Astrocyte (in vitro differentiated cells and primary cell): ENCODE measurements at regions not wholly inside any gene's neighbourhood (a gene's known extent, or its start where the extent isn't known, plus 50 kb on each side); places are given as distances from the start of the nearest gene placed in this dataset.

ENCODE experiments used
- DNase-seq: peaks from one replicate; pipeline ENCODE4 v3.0.0-alpha.2; 2010; ENCODE audit warnings: low read depth
- FAIRE-seq: peaks from 2 replicates; lab custom pipeline; 2011; peaks lifted over from hg19 to GRCh38; lab: Jason Lieb, UNC
- H2AFZ ChIP-seq: 2 replicates; pipeline ENCODE4 v1.6.0; 2012; ENCODE audit warnings: low read depth, low read length, inconsistent platforms
- H3K27ac ChIP-seq: 2 replicates; pipeline ENCODE4 v1.5.1; 2011; ENCODE audit warnings: low read depth, low read length, inconsistent platforms
- H3K27me3 ChIP-seq: 2 replicates; pipeline ENCODE4 v1.6.0; 2011; ENCODE audit warnings: low read length, inconsistent platforms; ENCODE audit not compliant: insufficient read depth
- H3K36me3 ChIP-seq: 2 replicates; pipeline ENCODE4 v1.5.1; 2011; ENCODE audit warnings: low read length, inconsistent platforms; ENCODE audit not compliant: insufficient read depth
- H3K4me1 ChIP-seq: 2 replicates; pipeline ENCODE4 v1.5.1; 2011; ENCODE audit warnings: low read length, inconsistent platforms; ENCODE audit not compliant: insufficient read depth
- H3K4me2 ChIP-seq: 2 replicates; pipeline ENCODE4 v1.6.0; 2012; ENCODE audit warnings: low read length, inconsistent platforms
- H3K4me3 ChIP-seq: 2 replicates; pipeline ENCODE4 v1.5.1; 2011; ENCODE audit warnings: low read depth, mild to moderate bottlenecking, low read length, inconsistent platforms; ENCODE audit not compliant: insufficient read depth
- H3K79me2 ChIP-seq: 2 replicates; pipeline ENCODE4 v1.6.0; 2012; ENCODE audit warnings: mild to moderate bottlenecking, low read length, inconsistent platforms; ENCODE audit not compliant: insufficient read depth
- H3K9ac ChIP-seq: 2 replicates; pipeline ENCODE4 v1.6.0; 2012; ENCODE audit warnings: mild to moderate bottlenecking, low read length, inconsistent platforms
- H3K9me3 ChIP-seq: 2 replicates; pipeline ENCODE4 v1.5.1; 2012; ENCODE audit warnings: low read depth, mild to moderate bottlenecking, low read length, inconsistent platforms; ENCODE audit not compliant: insufficient read depth
- H4K20me1 ChIP-seq: 2 replicates; pipeline ENCODE4 v1.6.0; 2012; ENCODE audit warnings: low read length, inconsistent platforms; ENCODE audit not compliant: insufficient read depth
- H3K27ac Mint-ChIP-seq: one replicate; pipeline ENCODE4 v1.8.0; 2021; ENCODE audit warnings: mild to moderate bottlenecking, mixed read lengths; ENCODE audit not compliant: unreplicated experiment
- H3K27me3 Mint-ChIP-seq: one replicate; pipeline ENCODE4 v1.8.0; 2021; ENCODE audit warnings: low read depth, mixed read lengths; ENCODE audit not compliant: unreplicated experiment
- H3K36me3 Mint-ChIP-seq: one replicate; pipeline ENCODE4 v1.8.0; 2021; ENCODE audit warnings: low read depth, mixed read lengths; ENCODE audit not compliant: unreplicated experiment
- H3K4me1 Mint-ChIP-seq: one replicate; pipeline ENCODE4 v1.8.0; 2021; ENCODE audit warnings: low read depth, mixed read lengths; ENCODE audit not compliant: unreplicated experiment
- H3K4me3 Mint-ChIP-seq: one replicate; pipeline ENCODE4 v1.8.0; 2021; ENCODE audit warnings: mild to moderate bottlenecking, moderate library complexity, mixed read lengths; ENCODE audit not compliant: unreplicated experiment
- H3K9me3 Mint-ChIP-seq: one replicate; pipeline ENCODE4 v1.8.0; 2021; ENCODE audit warnings: mild to moderate bottlenecking, mixed read lengths; ENCODE audit not compliant: unreplicated experiment
- EZH2 ChIP-seq: IDR thresholded peaks from 2 replicates; pipeline ENCODE4 v1.6.1; 2012; ENCODE audit warnings: mild to moderate bottlenecking, low read length, inconsistent platforms; ENCODE audit not compliant: insufficient read depth
- TF ChIP-seq, protein P1 (sequence below): IDR thresholded peaks from 2 replicates; pipeline ENCODE4 v1.5.1; 2011; ENCODE audit warnings: low read depth, mild to moderate bottlenecking, inconsistent platforms, low read length, moderate library complexity; ENCODE audit not compliant: insufficient read depth

GRCh38 chr2:60298006-60298696, 255.3 kb downstream of the BCL11A start:
- no peaks in the 10 kb centered on the region for H3K4me1 ChIP-seq
- no peak for DNase-seq
- no peak overlapping the region for H3K9ac ChIP-seq
- no peak overlapping the region for H3K4me3 ChIP-seq
- no peaks in the 10 kb centered on the region for H3K36me3 ChIP-seq
- H3K27me3 ChIP-seq = no peaks in the 10 kb centered on the region
- H3K9me3 ChIP-seq = no peaks in the 10 kb centered on the region
- TF ChIP-seq EZH2 = no peak
- TF ChIP-seq, protein P1, sequence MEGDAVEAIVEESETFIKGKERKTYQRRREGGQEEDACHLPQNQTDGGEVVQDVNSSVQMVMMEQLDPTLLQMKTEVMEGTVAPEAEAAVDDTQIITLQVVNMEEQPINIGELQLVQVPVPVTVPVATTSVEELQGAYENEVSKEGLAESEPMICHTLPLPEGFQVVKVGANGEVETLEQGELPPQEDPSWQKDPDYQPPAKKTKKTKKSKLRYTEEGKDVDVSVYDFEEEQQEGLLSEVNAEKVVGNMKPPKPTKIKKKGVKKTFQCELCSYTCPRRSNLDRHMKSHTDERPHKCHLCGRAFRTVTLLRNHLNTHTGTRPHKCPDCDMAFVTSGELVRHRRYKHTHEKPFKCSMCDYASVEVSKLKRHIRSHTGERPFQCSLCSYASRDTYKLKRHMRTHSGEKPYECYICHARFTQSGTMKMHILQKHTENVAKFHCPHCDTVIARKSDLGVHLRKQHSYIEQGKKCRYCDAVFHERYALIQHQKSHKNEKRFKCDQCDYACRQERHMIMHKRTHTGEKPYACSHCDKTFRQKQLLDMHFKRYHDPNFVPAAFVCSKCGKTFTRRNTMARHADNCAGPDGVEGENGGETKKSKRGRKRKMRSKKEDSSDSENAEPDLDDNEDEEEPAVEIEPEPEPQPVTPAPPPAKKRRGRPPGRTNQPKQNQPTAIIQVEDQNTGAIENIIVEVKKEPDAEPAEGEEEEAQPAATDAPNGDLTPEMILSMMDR = no peak
- Mint-ChIP-seq H3K27me3 (peaks cover 18% of the 10 kb centered on the region), H3K36me3 (no peaks in the 10 kb centered on the region), H3K27ac (no peak overlapping the region), H3K4me3 (no peak overlapping the region), H3K4me1 (no peaks in the 10 kb centered on the region), H3K9me3 (no peaks in the 10 kb centered on the region)
- H3K27ac ChIP-seq = no peak overlapping the region
- no peaks in the 10 kb centered on the region for H4K20me1 ChIP-seq
- H2AFZ ChIP-seq = no peak overlapping the region
- FAIRE-seq = no peak
- no peak overlapping the region for H3K4me2 ChIP-seq
- no peaks in the 10 kb centered on the region for H3K79me2 ChIP-seq

DNA sequence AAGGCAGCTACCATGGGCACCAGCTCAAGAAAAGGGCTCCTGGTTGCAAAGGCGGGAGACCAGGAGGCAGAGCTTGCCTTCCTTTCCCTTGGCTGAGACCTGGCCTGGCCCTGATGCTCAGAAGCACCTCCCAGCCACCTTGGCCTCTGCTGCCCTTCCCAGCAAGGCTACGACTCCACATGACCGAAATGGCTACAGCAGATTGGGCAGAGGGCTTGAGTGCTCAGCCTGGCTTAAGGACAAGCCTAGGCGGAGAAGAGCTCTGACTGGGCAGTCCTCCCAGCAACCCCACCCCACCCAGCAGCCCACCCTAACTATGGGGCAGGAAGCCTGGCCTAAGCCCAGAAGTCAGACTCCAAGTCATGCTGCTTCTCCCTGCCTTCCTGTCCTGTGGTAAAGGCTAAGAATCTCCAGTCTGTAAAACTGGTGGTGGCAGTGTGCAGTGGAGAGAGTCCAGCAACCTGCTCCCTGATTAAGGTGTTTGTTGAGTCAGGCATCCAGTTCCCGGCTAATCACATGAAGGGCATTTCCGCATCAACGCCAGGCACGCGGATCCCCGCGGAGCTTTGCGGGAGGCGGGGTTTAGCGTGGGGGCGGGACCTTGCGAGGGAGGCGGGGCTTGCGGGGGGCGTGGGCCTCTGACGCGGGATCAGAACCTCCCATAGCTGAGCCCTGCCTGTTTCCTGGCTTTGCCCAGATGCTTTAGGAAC, 256.0 kb downstream of the BCL11A start:
- Mint-ChIP-seq H3K27ac (no peak overlapping the region), H3K4me3 (no peak overlapping the region), H3K4me1 (no peaks in the 10 kb centered on the region), H3K9me3 (no peaks in the 10 kb centered on the region), H3K27me3 (peaks cover 18% of the 10 kb centered on the region), H3K36me3 (no peaks in the 10 kb centered on the region)
- Histone ChIP-seq H3K9ac (no peak overlapping the region), H3K4me3 (no peak overlapping the region), H4K20me1 (no peaks in the 10 kb centered on the region), H3K79me2 (no peaks in the 10 kb centered on the region), H3K4me1 (no peaks in the 10 kb centered on the region), H2AFZ (no peak overlapping the region), H3K27me3 (no peaks in the 10 kb centered on the region), H3K36me3 (no peaks in the 10 kb centered on the region), H3K27ac (no peak overlapping the region), H3K4me2 (no peak overlapping the region), H3K9me3 (no peaks in the 10 kb centered on the region)
- no peak for DNase-seq
- no peak for TF ChIP-seq EZH2
- TF ChIP-seq, protein P1 = no peak
- no peak for FAIRE-seq
